Activated T-cell treated with anti-CD3 and anti-CD28 coated beads for 24 hours (primary cell): ENCODE measurements at regions not wholly inside any gene's neighbourhood (a gene's known extent, or its start where the extent isn't known, plus 50 kb on each side); places are given as distances from the start of the nearest gene placed in this dataset.

Source experiments
- DNase-seq: peaks from one replicate; pipeline ENCODE4 v3.0.0-alpha.2; 2020; ENCODE audit warnings: low read depth

DNA sequence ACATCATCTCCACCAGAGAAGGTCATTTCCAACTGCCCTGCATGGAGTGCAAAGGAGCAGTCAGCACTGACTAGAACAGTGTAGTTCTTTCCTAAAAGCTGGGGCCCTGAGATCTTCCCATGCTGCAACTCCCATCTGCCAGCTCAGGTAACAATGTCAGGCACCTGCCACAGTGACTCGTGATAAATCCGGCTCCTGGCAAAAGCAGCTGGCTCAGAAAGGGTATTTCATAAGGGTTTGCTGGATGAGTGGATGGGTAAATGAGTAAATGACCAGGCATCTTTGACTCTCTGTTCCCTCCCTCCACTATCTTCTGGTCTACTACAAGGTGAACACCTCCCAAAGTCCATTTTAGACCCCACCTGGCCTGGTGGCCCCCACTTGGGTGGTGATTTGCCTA is 403.6 kb downstream of the NXPE2 start:
- no peak for DNase-seq

DNA sequence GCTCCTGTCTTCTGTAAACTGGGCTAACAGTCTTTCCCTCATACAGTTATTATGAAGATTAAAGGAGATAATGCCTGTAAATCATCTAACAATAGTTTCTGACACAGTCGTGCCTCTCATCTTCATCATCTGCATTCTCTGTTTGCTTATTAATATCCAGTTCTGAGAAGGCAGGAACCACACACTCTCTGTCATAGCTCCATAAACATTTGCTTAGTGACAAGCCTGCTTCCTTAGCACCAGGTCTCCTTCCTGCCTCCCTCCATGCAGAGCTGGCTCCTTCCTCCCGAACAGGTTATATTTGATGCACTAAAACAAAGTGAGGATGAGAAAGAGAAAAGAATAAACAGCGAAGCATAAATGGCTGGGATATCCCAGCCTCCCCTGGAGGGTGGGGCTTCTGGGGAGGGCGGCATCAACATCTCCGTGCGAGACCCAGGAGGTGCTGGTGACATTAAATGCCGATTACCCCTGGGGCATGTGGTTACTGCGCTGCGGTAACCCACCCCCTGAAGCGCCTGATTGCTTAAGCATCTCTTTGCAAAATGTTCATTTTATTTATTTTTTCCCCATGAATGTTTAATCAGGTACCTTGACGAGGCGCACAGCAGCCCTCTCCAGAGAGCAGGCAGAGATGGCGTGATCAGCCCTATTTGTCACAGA is 404.9 kb downstream of the NXPE2 start:
- DNase-seq = no peak

DNA sequence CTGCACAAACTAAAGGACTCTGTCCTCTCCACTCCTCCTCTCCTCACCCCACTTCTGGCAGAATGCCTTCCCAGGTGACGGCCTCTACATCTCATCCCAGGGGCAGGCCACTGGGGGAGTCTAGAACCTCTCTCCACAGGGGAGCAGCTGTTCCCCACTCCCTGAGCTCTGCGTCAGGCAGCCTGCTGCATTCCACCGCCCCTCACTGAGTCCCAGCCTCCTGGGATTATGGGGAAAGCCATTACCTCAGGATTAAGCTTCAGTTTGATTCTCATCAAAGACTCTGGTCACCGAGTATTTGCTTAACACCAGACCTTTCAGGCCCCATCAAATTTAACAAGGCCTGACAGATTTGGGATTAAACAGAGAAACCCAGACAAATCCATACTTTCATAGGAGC is 405.9 kb downstream of the NXPE2 start:
- no peak for DNase-seq

DNA sequence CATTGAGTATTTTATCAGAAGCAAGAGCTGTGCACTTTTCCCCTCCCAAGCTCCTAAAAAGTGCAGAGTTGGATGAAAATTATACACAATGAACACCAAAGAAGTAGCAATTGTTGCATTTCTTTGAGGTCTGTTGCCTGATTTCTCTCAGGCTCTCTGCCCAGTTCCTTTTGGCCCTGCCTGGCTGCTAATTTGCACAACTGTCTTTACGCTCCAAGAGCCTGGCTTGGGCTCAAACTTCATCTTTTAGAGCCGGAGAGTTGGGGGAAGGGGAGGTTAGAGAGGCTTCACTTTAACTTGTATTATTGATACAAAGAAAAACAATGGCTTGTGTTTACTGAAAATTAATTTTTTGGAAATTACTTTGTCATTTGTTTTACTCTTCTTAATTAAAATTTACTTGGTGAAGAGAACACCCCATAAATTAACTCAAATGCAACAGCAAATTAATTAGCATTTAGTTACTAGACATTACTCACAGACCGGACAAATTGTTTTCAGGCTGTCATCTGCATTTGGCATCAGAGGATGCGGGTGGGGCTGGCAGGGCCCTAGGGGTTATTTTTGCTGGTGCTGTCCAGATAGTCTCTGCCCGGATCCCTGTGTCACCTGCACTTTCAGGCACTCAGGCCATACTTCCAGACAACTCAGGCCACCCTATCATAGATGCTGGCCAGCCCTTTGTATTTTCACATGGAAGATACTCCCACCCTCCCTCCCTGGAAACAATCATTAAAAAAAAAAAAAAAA is 407.3 kb downstream of the NXPE2 start:
- no peak for DNase-seq

DNA sequence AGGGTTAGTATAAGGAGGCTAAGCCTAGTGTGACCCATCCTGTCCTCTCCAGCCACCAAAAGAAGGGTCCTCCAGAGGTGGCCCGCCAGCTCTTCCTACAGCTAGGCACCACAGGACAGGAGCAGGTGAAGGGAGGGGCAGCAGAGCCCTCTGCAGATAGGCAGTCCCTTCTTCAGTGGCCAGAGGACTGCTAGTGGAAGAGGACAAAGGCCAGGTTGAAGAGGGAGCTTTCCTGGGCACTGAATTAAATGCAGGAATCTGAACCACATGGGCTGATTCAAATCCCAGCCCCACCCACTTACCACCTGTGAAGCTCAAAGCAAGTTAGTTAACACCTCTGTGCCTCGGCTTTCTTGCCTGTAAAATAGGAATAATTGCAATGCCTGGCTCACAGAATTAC is 409.5 kb downstream of the NXPE2 start:
- no peak for DNase-seq

DNA sequence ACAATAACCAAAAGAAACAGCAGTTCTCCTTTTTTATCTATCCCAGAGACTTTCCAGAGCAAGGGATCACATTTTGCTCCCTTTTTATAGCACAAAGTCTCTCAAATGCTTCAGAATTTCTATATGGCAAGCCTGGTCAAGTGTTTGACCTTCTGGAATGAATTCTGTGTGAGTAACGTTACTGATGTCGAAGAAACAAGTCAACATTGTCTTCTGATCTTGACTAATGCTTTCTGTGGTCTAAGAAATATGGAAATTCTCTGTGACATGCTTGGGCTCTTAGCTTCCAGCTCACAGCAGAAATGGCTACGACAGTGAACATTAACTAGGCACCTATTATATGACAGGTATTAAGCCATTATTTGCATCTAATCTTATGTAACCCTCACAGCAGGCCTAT is 411.7 kb downstream of the CADM1 start:
- DNase-seq = no peak

DNA sequence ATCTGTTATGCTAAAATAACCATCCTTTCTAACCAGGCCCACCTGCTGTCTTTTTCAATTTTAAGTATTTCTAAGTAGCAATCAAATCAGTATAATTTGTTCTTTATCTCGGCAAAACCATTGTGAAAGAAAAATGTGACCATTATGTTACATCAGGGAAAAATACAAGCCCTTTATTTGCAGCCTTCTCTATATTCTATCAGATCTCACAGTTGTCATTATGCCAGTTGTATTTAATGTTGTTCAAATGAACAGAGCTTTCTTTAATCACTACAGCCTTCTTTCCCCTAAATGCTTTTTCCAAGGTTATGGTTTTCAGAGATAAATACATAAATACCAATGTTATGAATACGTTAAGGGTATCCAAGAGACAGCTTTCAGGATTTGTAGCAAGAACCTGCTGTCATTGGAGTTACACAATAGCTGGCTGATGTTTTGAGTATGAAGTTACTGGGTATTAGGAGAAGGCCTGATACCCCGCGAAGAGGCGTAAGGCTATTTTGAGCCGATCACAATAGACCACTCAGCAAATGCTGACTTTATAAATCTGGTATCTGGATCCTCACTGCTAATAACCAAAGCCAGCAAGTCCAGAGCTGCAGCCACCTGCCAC is 406.3 kb downstream of the CADM1 start:
- DNase-seq = no peak

DNA sequence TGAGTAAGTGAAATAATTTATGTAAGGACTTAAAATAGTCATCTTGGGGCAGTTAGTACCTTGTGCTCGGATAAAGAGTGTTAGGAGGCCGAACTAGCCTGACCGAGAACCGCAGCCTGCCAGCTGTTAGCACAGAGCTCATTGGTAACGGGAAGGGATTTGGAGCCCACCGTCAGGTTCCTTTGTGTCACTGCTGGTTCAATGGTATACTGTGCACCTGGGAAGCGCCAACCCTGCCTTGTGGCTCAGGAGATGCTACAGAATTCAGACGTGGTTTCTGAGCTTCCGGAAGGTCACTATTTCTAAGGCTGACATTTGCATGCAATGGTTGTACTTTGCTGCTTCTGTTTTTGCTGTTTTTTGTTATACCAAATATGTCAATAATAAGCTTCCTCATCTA is 403.5 kb downstream of the CADM1 start:
- no peak for DNase-seq

DNA sequence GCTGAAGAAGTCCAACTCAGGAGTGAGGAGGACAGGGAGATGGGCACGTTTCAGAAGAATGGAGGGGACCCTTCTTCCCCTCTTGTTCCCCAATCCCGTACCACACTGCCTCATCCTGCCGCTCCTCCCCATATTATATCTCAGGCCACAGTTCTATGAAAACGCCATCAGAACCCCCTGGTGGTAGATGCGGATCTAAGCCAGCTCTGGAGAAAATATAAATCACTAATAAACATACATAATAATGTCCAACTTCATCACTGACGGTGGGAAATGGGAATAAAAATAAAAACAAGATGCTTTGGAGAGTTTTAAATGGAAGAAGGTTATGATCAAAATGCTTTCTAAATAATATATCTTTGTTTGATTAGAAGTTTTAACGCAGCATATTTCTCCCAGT is 400.3 kb downstream of the CADM1 start:
- DNase-seq = no peak

DNA sequence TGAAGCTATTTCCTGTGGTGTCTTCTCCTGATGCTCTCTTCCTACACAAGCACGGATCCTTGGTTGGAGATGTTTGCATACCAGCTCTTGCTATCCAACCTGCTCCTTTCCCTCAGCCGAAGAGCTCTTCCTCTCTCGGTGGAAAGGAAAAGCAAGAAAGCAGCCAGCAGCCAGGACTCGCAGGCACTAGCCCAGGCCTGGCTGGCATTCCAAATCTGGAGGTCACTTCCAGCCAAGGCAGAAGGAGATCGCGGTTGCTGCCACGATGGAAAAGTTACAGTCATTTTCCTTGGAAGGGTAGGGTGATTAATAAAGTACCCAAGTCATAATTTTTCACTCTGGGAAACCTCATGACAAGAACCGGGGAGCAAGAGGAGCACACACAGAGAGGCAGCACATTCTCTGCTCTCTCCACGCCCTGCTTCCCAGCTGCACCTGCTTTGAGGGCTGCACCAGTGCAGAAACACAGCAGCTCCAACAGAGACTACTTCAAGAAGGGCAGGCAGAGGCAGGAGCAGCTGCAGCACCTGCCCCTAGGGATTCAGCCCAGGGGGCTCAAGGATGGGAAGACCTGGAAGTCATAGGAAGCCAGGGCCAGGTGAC is 399.3 kb downstream of the CADM1 start:
- DNase-seq = no peak

DNA sequence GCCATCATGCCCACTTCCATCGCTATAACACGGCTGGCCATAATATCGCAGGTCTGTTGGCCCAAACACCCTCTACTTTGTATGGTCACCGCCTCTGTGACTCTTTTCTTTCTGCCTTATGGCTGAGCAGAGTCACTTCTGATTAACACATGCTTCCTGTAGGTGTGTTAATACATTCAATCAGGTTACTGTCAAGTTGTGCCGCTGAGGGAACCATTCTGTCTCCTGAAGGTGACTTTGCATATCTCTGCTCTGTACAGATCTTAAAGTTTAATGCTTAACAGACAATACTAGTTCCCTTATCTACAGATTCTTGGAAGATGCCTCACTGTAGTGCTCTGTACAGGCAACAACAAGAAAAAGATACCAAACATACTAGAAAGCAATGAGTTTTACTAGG is 393.1 kb downstream of the CADM1 start:
- no peak for DNase-seq

DNA sequence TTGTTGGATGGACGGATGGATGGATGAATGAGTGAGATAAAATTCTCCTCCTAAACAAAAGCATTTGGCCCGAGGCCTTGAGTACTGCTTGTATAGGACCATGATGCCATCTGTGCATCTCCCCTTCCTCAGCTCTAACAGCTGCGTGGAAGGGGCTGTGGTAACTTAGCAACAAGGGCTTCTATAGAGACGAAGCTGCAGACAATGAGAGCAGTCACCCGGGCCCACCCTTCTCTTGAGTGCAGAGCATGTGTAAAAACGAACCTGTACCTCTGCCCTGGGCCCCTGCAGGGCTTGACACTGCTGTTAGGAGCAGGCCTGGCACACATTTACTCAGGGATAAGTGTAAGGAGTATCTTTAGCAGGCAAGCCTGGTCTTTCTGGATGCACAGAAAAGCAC is 391.5 kb downstream of the CADM1 start:
- no peak for DNase-seq

DNA sequence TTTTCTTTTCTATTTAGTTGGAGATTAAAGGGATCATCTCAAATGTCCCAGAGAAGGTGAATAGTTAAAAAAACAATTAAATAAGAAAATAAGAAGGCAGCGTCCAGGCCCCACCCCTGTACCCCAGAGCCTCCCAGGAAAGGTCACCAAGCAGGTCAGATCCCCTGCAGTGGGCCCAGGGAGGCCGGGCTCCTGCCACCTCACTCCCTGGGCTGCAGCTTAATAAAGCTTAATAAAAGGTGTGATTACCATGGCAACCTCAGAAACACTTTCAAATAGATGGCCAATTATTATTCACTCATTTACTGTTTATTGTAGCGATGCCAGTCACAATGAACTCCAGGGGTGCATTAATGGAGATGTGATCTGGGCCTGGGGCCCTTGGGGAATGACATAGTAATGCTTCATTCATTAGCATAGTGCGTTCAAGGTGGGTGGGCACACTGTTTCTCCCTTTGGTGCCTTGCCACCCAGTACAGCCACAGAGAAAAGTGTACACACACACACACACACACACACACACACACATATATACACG is 386.2 kb downstream of the CADM1 start:
- DNase-seq = no peak

DNA sequence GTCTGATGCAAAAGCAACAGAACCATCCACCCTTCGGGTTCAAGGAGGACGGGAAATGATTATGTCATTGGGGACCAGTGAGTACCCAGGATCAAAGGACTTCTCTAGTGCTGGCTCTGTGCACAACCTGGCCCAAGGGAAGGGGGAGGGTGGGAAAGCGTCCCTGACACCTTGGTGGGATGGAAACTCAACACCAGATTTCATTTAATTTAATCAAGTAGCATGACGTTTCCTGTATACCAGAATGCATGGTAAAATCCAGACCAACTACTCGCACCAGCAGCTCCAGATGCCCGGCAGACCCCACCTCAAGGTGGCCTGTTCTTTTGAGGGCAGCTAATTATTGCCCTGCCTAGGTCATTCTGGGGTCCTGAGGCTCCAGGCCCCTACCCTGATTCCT is 385.1 kb downstream of the CADM1 start:
- DNase-seq = no peak
